ENCODE measurements at regions not wholly inside any gene's neighbourhood (a gene's known extent, or its start where the extent isn't known, plus 50 kb on each side); places are given as distances from the start of the nearest gene placed in this dataset.

- no peak overlapping the region for H3K27ac ChIP-seq
Measured at GRCh38 chr21:20774737-20775136, 223.5 kb upstream of the NCAM2 start.

GRCh38 chr21:20779321-20779720 lies 218.9 kb upstream of the NCAM2 start:
- H3K4me1 ChIP-seq: no peaks in the 10 kb centered on the region
- 46 to 65% methylated on average over 2 of the region's 2 CpGs for WGBS, 2 donors (ENCODE audit: low coverage in 1 of 2)
- no peak overlapping the region for H3K4me3 ChIP-seq
- no peak overlapping the region for H3K27ac ChIP-seq
- no peaks in the 10 kb centered on the region for H3K27me3 ChIP-seq
- H3K36me3 ChIP-seq: no peaks in the 10 kb centered on the region
- TF ChIP-seq POLR2A (IDR thresholded peaks at IDR 0.05): no peak
- TF ChIP-seq EP300 (IDR thresholded peaks at IDR 0.05): no peak
- TF ChIP-seq POLR2AphosphoS5 (IDR thresholded peaks at IDR 0.05): no peak
- TF ChIP-seq CTCF (IDR thresholded peaks at IDR 0.05): no peak
- ATAC-seq: no peak
- no peaks in the 10 kb centered on the region for H3K9me3 ChIP-seq

More at GRCh38 chr21:20774737-20775136, 223.5 kb upstream of the NCAM2 start:
- Histone ChIP-seq H3K36me3 (no peaks in the 10 kb centered on the region), H3K9me3 (peaks cover 0 to 7% (median 0%) of the 10 kb centered on the region in 3 donors), H3K27me3 (no peaks in the 10 kb centered on the region), H3K4me1 (no peaks in the 10 kb centered on the region), H3K4me3 (no peak overlapping the region)
- WGBS, 2 donors (ENCODE audit: low coverage in 1 of 2): 92 to 96% methylated on average over 1 of the region's 1 CpG
- no peak for TF ChIP-seq EP300 (IDR thresholded peaks at IDR 0.05)
- TF ChIP-seq POLR2A (IDR thresholded peaks at IDR 0.05): no peak
- TF ChIP-seq CTCF (IDR thresholded peaks at IDR 0.05): no peak
- TF ChIP-seq POLR2AphosphoS5 (IDR thresholded peaks at IDR 0.05): no peak
- ATAC-seq: no peak

GRCh38 chr21:20783611-20784010 lies 214.6 kb upstream of the NCAM2 start:
- no peak overlapping the region for H3K27ac ChIP-seq
- no peaks in the 10 kb centered on the region for H3K36me3 ChIP-seq
- no peaks in the 10 kb centered on the region for H3K27me3 ChIP-seq
- H3K4me1 ChIP-seq: no peaks in the 10 kb centered on the region
- H3K9me3 ChIP-seq: no peaks in the 10 kb centered on the region
- TF ChIP-seq EP300 (IDR thresholded peaks at IDR 0.05): no peak
- TF ChIP-seq POLR2AphosphoS5 (IDR thresholded peaks at IDR 0.05): no peak
- no peak for TF ChIP-seq CTCF (IDR thresholded peaks at IDR 0.05)
- no peak for TF ChIP-seq POLR2A (IDR thresholded peaks at IDR 0.05)
- 76% methylated on average over 3 of the region's 5 CpGs for WGBS, 2 donors (ENCODE audit: low coverage in 1 of 2)
- ATAC-seq: no peak
- H3K4me3 ChIP-seq: no peak overlapping the region

- Histone ChIP-seq H3K27me3 (no peaks in the 10 kb centered on the region), H3K4me1 (no peaks in the 10 kb centered on the region), H3K9me3 (no peaks in the 10 kb centered on the region), H3K36me3 (no peaks in the 10 kb centered on the region), H3K4me3 (no peak overlapping the region), H3K27ac (no peak overlapping the region)
- WGBS, 2 donors (ENCODE audit: low coverage in 1 of 2): 33 to 52% methylated on average over 2 of the region's 2 CpGs
- TF ChIP-seq POLR2AphosphoS5 (IDR thresholded peaks at IDR 0.05) (no peak), POLR2A (IDR thresholded peaks at IDR 0.05) (no peak), CTCF (IDR thresholded peaks at IDR 0.05) (no peak), EP300 (IDR thresholded peaks at IDR 0.05) (no peak)
- ATAC-seq: no peak
Measured at GRCh38 chr21:20789729-20790500, 208.3 kb upstream of the NCAM2 start.

- Histone ChIP-seq H3K27me3 (no peaks in the 10 kb centered on the region), H3K36me3 (no peaks in the 10 kb centered on the region), H3K27ac (no peak overlapping the region), H3K9me3 (no peaks in the 10 kb centered on the region), H3K4me1 (no peaks in the 10 kb centered on the region), H3K4me3 (no peak overlapping the region)
- TF ChIP-seq POLR2A (IDR thresholded peaks at IDR 0.05): no peak
- TF ChIP-seq POLR2AphosphoS5 (IDR thresholded peaks at IDR 0.05): no peak
- TF ChIP-seq CTCF (IDR thresholded peaks at IDR 0.05): no peak
- no peak for TF ChIP-seq EP300 (IDR thresholded peaks at IDR 0.05)
- 44 to 55% methylated on average over 3 of the region's 3 CpGs for WGBS, 2 donors (ENCODE audit: low coverage in 1 of 2)
- no peak for ATAC-seq
Measured at GRCh38 chr21:20800106-20800505, 198.1 kb upstream of the NCAM2 start.

Measured in gastroesophageal sphincter (tissue), 4 donors.